ENCODE measurements at regions not wholly inside any gene's neighbourhood (a gene's known extent, or its start where the extent isn't known, plus 50 kb on each side); places are given as distances from the start of the nearest gene placed in this dataset.

DNA sequence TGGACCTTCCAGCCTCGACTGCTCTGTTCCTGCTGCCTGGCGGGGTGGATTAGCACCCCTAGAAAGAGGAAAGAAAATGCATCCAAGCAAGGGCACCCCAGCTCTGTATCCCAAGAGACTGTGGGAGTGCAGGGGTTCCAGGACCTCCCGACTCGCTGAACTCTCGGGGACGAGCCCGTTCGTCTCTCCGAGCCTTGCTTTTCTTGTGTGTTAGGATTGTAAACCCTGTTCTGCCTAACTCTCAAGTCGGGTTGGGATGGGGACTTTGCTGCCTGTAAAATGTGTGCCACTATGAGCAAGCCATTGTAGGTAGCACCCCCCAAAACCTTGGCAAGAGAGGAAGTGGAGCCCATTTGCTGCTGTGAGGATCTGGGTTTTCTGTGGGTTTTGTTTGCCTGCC lies 73.2 kb upstream of the VRK1 start:
- no peak for DNase-seq (ENCODE audit: low spot score in 2 of 2)
- no peaks in the 10 kb centered on the region for H3K36me3 ChIP-seq

DNA sequence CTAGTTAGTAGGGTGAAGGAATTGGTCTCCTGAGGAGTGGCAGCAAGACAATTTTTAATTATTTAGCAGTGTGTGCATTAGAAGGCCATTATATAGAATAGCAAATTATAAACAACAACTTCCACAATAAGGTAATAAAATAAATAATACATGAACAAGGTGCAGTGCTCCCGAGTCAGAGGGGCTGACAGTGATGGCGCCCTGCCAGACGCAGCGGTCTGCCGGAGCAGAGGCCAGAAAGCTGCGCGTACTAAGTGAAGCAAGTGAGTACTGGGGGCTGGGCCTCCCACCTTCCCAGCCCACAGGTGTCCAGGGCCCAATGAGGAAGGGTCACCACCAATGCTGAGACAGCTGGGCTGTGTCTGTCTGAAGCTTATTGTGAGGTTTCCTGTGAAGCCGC lies 72.0 kb upstream of the VRK1 start:
- Histone ChIP-seq H3K9me3 (peaks cover 6 to 11% of the 10 kb centered on the region in 2 donors), H3K4me3 (no peak overlapping the region), H3K27ac (no peak overlapping the region), H3K36me3 (no peaks in the 10 kb centered on the region), H3K27me3 (no peaks in the 10 kb centered on the region), H3K4me1 (no peaks in the 10 kb centered on the region)
- TF ChIP-seq, protein P1, sequence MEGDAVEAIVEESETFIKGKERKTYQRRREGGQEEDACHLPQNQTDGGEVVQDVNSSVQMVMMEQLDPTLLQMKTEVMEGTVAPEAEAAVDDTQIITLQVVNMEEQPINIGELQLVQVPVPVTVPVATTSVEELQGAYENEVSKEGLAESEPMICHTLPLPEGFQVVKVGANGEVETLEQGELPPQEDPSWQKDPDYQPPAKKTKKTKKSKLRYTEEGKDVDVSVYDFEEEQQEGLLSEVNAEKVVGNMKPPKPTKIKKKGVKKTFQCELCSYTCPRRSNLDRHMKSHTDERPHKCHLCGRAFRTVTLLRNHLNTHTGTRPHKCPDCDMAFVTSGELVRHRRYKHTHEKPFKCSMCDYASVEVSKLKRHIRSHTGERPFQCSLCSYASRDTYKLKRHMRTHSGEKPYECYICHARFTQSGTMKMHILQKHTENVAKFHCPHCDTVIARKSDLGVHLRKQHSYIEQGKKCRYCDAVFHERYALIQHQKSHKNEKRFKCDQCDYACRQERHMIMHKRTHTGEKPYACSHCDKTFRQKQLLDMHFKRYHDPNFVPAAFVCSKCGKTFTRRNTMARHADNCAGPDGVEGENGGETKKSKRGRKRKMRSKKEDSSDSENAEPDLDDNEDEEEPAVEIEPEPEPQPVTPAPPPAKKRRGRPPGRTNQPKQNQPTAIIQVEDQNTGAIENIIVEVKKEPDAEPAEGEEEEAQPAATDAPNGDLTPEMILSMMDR (IDR thresholded peaks at IDR 0.05): no peak
- intact Hi-C loops (cut with DNase I): no loop called here
- no peak for DNase-seq (ENCODE audit: low spot score in 2 of 2)

More for the DNA sequence above, 73.2 kb upstream of the VRK1 start:
- intact Hi-C loops (cut with DNase I): no loop called here
- Histone ChIP-seq H3K27me3 (no peaks in the 10 kb centered on the region), H3K27ac (no peak overlapping the region), H3K4me3 (no peak overlapping the region), H3K4me1 (no peaks in the 10 kb centered on the region), H3K9me3 (peaks cover 6 to 11% of the 10 kb centered on the region in 2 donors)
- TF ChIP-seq, protein P1 (IDR thresholded peaks at IDR 0.05): no peak

DNA sequence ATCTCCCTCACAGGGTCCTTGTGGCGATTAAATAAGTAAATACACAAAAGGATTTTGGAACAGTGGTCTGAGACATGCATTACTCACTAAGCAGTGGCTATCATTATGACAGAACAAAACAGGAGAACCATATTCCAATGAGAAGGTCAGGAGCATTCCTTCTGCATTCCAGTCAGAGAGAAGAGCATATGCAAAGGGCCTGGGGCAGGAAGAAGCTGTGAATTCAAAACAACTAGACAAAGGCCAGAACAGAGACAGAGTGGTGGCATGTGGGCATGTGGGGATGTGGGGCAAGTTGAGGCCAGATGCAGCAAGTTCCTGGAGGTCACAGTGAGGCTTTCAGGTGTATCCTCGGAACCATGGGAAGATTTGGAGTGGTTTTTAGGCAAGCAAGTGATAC lies 70.1 kb upstream of the VRK1 start:
- Histone ChIP-seq H3K27ac (no peak overlapping the region), H3K36me3 (no peaks in the 10 kb centered on the region), H3K9me3 (peaks cover 6 to 11% of the 10 kb centered on the region in 2 donors), H3K4me1 (no peaks in the 10 kb centered on the region), H3K4me3 (no peak overlapping the region), H3K27me3 (no peaks in the 10 kb centered on the region)
- intact Hi-C loops (cut with DNase I): no loop called here
- TF ChIP-seq, protein P1 (IDR thresholded peaks at IDR 0.05): no peak
- no peak for DNase-seq (ENCODE audit: low spot score in 2 of 2)

DNA sequence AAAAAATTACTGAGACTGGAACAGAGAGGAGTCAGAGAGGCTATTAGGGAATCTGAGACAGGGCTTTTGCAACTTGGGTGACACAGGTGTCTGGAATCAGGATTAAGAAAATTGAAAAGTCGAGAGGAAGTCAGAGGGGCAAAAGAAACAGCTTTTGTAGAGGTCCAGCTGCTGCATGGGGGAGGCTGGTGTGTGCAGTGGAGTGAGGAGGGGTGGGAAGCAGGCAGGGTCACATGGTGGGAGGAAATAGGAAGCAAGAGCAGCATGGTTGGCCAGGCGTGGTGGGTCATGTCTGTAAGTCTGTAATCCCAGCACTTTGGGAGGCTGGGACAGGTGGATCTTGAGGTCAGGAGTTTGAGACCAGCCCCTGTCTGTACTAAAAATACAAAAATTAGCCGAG lies 69.7 kb upstream of the VRK1 start:
- Histone ChIP-seq H3K36me3 (no peaks in the 10 kb centered on the region), H3K27ac (no peak overlapping the region), H3K9me3 (peaks cover 6 to 11% of the 10 kb centered on the region in 2 donors), H3K4me1 (no peaks in the 10 kb centered on the region), H3K4me3 (no peak overlapping the region), H3K27me3 (no peaks in the 10 kb centered on the region)
- DNase-seq (ENCODE audit: low spot score in 2 of 2): no peak
- TF ChIP-seq, protein P1 (IDR thresholded peaks at IDR 0.05): no peak
- intact Hi-C loops (cut with DNase I): no loop called here

DNA sequence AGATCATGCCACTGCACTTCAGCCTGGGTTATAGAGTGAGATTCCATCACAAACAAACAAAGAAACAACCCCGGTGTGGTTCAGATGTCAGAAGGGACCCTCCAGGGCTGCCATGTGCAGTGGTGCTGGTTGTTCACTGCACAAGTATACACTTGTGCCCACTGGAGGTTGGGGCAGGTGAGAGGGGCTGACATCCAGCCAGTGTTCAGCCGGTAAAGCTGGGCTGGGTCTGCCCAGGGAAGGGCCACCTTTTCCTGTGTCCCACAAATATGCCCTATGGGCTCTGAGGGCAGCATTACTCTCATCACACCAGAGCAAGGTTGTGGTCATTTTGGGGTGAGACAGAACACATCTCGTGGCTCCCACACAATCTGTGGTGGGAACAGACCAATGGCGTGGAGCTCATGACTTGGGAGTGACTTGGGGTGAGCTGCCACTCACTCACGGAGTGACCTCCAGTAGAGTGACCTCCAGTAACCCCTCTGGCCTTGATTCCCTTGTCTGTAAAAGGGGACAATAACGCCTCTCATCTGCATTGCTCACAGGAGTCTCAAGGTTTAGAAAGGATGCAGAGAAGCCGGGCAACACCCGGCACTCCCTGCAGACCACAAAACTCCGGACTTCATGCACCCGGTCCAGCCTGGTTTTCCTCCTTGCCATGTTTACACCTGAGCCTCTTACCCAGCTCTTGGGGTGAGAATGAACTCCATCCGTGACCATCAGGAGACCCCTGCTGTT lies 69.0 kb upstream of the VRK1 start:
- H3K27me3 ChIP-seq: no peaks in the 10 kb centered on the region
- no peak for DNase-seq (ENCODE audit: low spot score in 2 of 2)
- intact Hi-C loops (cut with DNase I): no loop called here

More for the DNA sequence above, 69.0 kb upstream of the VRK1 start:
- Histone ChIP-seq H3K4me3 (no peak overlapping the region), H3K36me3 (no peaks in the 10 kb centered on the region), H3K4me1 (no peaks in the 10 kb centered on the region), H3K9me3 (peaks cover 6 to 11% of the 10 kb centered on the region in 2 donors), H3K27ac (no peak overlapping the region)
- TF ChIP-seq, protein P1 (IDR thresholded peaks at IDR 0.05): no peak

Data from ascending aorta (tissue), 2 donors.